HEK293T (cell line): ENCODE measurements at regions not wholly inside any gene's neighbourhood (a gene's known extent, or its start where the extent isn't known, plus 50 kb on each side); places are given as distances from the start of the nearest gene placed in this dataset.

Experiments
- BHLHE40 ChIP-seq: fragments of 450-650 bp; IDR thresholded peaks from 2 replicates; pipeline ENCODE4 v1.6.1; 2016; ENCODE audit warnings: mild to moderate bottlenecking, moderate library complexity, borderline replicate concordance
- SP1 ChIP-seq: fragments of 450-650 bp; IDR thresholded peaks from 2 replicates; pipeline ENCODE4 v1.6.1; 2017

DNA sequence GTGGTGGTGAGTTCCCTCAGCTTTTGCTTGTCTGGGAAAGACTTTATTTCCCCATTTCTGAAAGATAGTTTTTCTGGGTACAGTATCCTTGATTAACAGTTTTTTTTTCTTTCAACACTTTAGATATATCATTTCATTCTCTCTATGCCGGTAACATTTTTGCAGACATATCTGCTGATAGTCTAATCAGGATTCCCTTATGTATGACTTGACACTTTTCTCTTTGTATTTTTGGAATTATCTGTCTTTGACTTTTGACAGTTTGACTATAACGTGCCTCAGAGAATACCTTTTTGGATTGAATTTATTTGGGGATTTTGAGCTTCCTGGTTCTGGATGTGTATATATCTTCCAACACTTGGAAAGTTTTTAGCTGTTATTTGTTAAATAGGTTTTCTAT, 234.8 kb upstream of the PRICKLE1 start:
- no peak for TF ChIP-seq BHLHE40
- TF ChIP-seq SP1: no peak
